Kidney epithelial cell (primary cell): ENCODE measurements at regions not wholly inside any gene's neighbourhood (a gene's known extent, or its start where the extent isn't known, plus 50 kb on each side); places are given as distances from the start of the nearest gene placed in this dataset.
"Not testable (repeated sequence)": the region's sequence is repeated elsewhere in the genome, so short reads cannot be mapped to it uniquely, and the experiment has no call there.

Experiments
- DNase-seq: peaks from one replicate; pipeline ENCODE4 v3.0.0-alpha.2; 2010; ENCODE audit warnings: low read depth
- H3K27me3 ChIP-seq: 2 replicates; pipeline ENCODE4 v1.6.0; 2011; ENCODE audit warnings: low read length; ENCODE audit not compliant: control insufficient read depth, insufficient read depth
- H3K36me3 ChIP-seq: 2 replicates; pipeline ENCODE4 v1.5.1; 2011; ENCODE audit warnings: low read length; ENCODE audit not compliant: control insufficient read depth, insufficient read depth
- H3K4me3 ChIP-seq: 2 replicates; pipeline ENCODE4 v1.5.1; 2011; ENCODE audit warnings: low read depth, mild to moderate bottlenecking, control low read depth, low read length
- CTCF ChIP-seq: IDR thresholded peaks from 2 replicates; pipeline ENCODE4 v1.5.1; 2011; ENCODE audit warnings: mild to moderate bottlenecking, moderate library complexity, low read length, control low read depth, inconsistent platforms; ENCODE audit not compliant: insufficient read depth, poor library complexity, severe bottlenecking

- no peak for DNase-seq
- H3K27me3 ChIP-seq, result no peaks in the 10 kb centered on the region
- no peak for TF ChIP-seq CTCF
- no peaks in the 10 kb centered on the region for H3K36me3 ChIP-seq
- no peak overlapping the region for H3K4me3 ChIP-seq
These were observed 212.8 kb downstream of the GPAT3 start for GRCh38 chr4:83748711-83749110.

- Histone ChIP-seq H3K4me3 (no peak overlapping the region), H3K36me3 (no peaks in the 10 kb centered on the region), H3K27me3 (no peaks in the 10 kb centered on the region)
- TF ChIP-seq CTCF, result no peak
- DNase-seq, result no peak
These were observed 203.0 kb downstream of the GPAT3 start for GRCh38 chr4:83738895-83739294.

GRCh38 chr4:83734576-83734975, 198.7 kb downstream of the GPAT3 start:
- DNase-seq, result no peak
- TF ChIP-seq CTCF, result no peak
- Histone ChIP-seq H3K36me3 (no peaks in the 10 kb centered on the region), H3K27me3 (no peaks in the 10 kb centered on the region), H3K4me3 (no peak overlapping the region)

GRCh38 chr4:83732114-83732635, 196.3 kb downstream of the GPAT3 start:
- no peak for DNase-seq
- Histone ChIP-seq H3K4me3 (no peak overlapping the region), H3K27me3 (no peaks in the 10 kb centered on the region), H3K36me3 (no peaks in the 10 kb centered on the region)
- TF ChIP-seq CTCF, result no peak

- no peak for TF ChIP-seq CTCF
- no peaks in the 10 kb centered on the region for H3K36me3 ChIP-seq
- no peak for DNase-seq
- no peak overlapping the region for H3K4me3 ChIP-seq
- H3K27me3 ChIP-seq, result no peaks in the 10 kb centered on the region
These were observed 195.7 kb downstream of the GPAT3 start for GRCh38 chr4:83731609-83732008.

- not testable (repeated sequence) for H3K27me3 ChIP-seq, H3K4me3 ChIP-seq, H3K36me3 ChIP-seq, DNase-seq
These were observed 195.1 kb downstream of the GPAT3 start for GRCh38 chr4:83730958-83731357.

- TF ChIP-seq CTCF, result no peak
- no peak for DNase-seq
- Histone ChIP-seq H3K27me3 (no peaks in the 10 kb centered on the region), H3K4me3 (no peak overlapping the region), H3K36me3 (no peaks in the 10 kb centered on the region)
These were observed 192.3 kb downstream of the GPAT3 start for GRCh38 chr4:83728191-83728590.
